ENCODE measurements at regions not wholly inside any gene's neighbourhood (a gene's known extent, or its start where the extent isn't known, plus 50 kb on each side); places are given as distances from the start of the nearest gene placed in this dataset.

DNA sequence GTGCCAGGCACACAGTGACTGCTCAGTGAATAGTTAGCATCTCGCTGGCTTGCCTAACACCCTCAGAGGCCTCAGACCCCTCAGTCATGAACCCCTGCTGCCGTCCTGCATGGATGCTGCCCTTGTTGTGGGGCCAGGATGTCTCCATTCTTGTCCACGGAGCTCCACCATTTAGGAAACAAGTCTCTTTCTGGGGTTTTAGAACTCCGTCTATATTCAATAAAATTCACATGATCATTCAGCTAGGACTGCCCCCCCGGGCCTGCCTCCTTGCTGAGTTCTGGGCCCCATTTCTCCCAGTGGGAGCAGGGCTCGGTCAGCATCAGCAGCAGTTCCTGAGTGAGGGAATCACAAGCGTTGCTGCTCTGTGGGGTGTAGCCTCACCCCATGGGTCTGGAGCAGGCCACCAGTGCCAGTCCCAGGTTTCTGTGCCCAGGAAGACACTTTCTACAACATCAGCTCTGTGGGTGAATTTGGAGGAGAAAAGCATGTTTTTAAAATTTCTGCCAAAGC lies 134.1 kb downstream of the RHOU start:
- TF ChIP-seq, protein P1, sequence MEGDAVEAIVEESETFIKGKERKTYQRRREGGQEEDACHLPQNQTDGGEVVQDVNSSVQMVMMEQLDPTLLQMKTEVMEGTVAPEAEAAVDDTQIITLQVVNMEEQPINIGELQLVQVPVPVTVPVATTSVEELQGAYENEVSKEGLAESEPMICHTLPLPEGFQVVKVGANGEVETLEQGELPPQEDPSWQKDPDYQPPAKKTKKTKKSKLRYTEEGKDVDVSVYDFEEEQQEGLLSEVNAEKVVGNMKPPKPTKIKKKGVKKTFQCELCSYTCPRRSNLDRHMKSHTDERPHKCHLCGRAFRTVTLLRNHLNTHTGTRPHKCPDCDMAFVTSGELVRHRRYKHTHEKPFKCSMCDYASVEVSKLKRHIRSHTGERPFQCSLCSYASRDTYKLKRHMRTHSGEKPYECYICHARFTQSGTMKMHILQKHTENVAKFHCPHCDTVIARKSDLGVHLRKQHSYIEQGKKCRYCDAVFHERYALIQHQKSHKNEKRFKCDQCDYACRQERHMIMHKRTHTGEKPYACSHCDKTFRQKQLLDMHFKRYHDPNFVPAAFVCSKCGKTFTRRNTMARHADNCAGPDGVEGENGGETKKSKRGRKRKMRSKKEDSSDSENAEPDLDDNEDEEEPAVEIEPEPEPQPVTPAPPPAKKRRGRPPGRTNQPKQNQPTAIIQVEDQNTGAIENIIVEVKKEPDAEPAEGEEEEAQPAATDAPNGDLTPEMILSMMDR (IDR thresholded peaks at IDR 0.05), result no peak
- no peak for TF ChIP-seq POLR2A (IDR thresholded peaks at IDR 0.05)
